Mesenchymal stem cell (in vitro differentiated cells and primary cell): ENCODE measurements at regions not wholly inside any gene's neighbourhood (a gene's known extent, or its start where the extent isn't known, plus 50 kb on each side); places are given as distances from the start of the nearest gene placed in this dataset.

Experiments used
- DNase-seq: peaks from one replicate; pipeline ENCODE4 v3.0.0-alpha.2; 2013
- H2AFZ ChIP-seq: one replicate; pipeline ENCODE4 v1.6.1; 2013; ENCODE audit warnings: low read depth, mild to moderate bottlenecking, control low read depth, inconsistent platforms, low read length, moderate library complexity
- H2AK5ac ChIP-seq: 2 replicates; pipeline ENCODE4 v1.6.1; 2013; ENCODE audit warnings: low read length, moderate library complexity, mild to moderate bottlenecking, inconsistent platforms; ENCODE audit not compliant: severe bottlenecking
- H2BK120ac ChIP-seq: one replicate; pipeline ENCODE4 v1.6.1; 2013; ENCODE audit warnings: low read depth, mild to moderate bottlenecking, inconsistent platforms, low read length, moderate library complexity
- H2BK12ac ChIP-seq, 2 experiments: one replicate each; pipeline ENCODE4 v1.6.1; 2013; ENCODE audit warnings: inconsistent platforms in 2 of 2, low read length in 2 of 2, mild to moderate bottlenecking in 2 of 2, moderate library complexity in 2 of 2, control low read depth in 1 of 2
- H2BK15ac ChIP-seq: one replicate; pipeline ENCODE4 v1.6.1; 2013; ENCODE audit warnings: mild to moderate bottlenecking, low read depth, inconsistent platforms; ENCODE audit not compliant: poor library complexity, severe bottlenecking
- H2BK5ac ChIP-seq: 2 replicates; pipeline ENCODE4 v1.6.1; 2013; ENCODE audit warnings: low read depth, mild to moderate bottlenecking, low read length, control low read depth, inconsistent platforms; ENCODE audit not compliant: poor library complexity, severe bottlenecking
- H3K14ac ChIP-seq, 2 experiments: one replicate each; pipeline ENCODE4 v1.6.1; 2013; ENCODE audit warnings: inconsistent platforms in 2 of 2, low read length in 2 of 2, control low read depth in 1 of 2, mild to moderate bottlenecking in 1 of 2, moderate library complexity in 1 of 2
- H3K18ac ChIP-seq, 2 experiments: one replicate each; pipeline ENCODE4 v1.6.1; 2013; ENCODE audit warnings: inconsistent platforms in 2 of 2, low read length in 2 of 2, control low read depth in 1 of 2, low read depth in 1 of 2, mild to moderate bottlenecking in 1 of 2
- H3K23ac ChIP-seq, 2 experiments: one replicate each; pipeline ENCODE4 v1.6.1; 2013; ENCODE audit warnings: inconsistent platforms in 2 of 2, low read length in 2 of 2, mild to moderate bottlenecking in 2 of 2, moderate library complexity in 2 of 2, control low read depth in 1 of 2
- H3K27ac ChIP-seq: 2 replicates; pipeline ENCODE4 v1.5.1; 2013; ENCODE audit warnings: mild to moderate bottlenecking, moderate library complexity, low read length, control low read depth, inconsistent platforms; ENCODE audit not compliant: poor library complexity, severe bottlenecking
- H3K27me3 ChIP-seq, 2 experiments: 2 replicates each; pipeline versions ENCODE4 v1.6.1 to v1.7.0; 2013; ENCODE audit warnings: low read length in 2 of 2, mild to moderate bottlenecking in 2 of 2, moderate library complexity in 2 of 2, control low read depth in 1 of 2, inconsistent platforms in 1 of 2; ENCODE audit not compliant: control insufficient read depth in 1 of 2, insufficient read depth in 1 of 2
- H3K36me3 ChIP-seq, 2 experiments: 2 replicates each; pipeline versions ENCODE4 v1.6.1 to v1.7.0; 2013; ENCODE audit warnings: low read length in 2 of 2, control low read depth in 1 of 2, inconsistent platforms in 1 of 2, low read depth in 1 of 2, mild to moderate bottlenecking in 1 of 2; ENCODE audit not compliant: insufficient read depth in 2 of 2, control insufficient read depth in 1 of 2
- H3K4ac ChIP-seq, 2 experiments: one replicate each; pipeline ENCODE4 v1.6.1; 2013; ENCODE audit warnings: inconsistent platforms in 2 of 2, low read length in 2 of 2, mild to moderate bottlenecking in 2 of 2, moderate library complexity in 2 of 2, control low read depth in 1 of 2, low read depth in 1 of 2
- H3K4me1 ChIP-seq: 2 replicates; pipeline ENCODE4 v1.6.1; 2013; ENCODE audit warnings: low read depth, low read length, control low read depth; ENCODE audit not compliant: control insufficient read depth, insufficient read depth
- H3K4me2 ChIP-seq: 2 replicates; pipeline ENCODE4 v1.6.1; 2013; ENCODE audit warnings: low read length, mild to moderate bottlenecking, inconsistent platforms; ENCODE audit not compliant: poor library complexity, severe bottlenecking
- H3K4me3 ChIP-seq, 2 experiments: 2 replicates each; pipeline versions ENCODE4 v1.5.1 to v1.7.0; 2013; ENCODE audit warnings: low read length in 2 of 2, mild to moderate bottlenecking in 2 of 2, control low read depth in 1 of 2, low read depth in 1 of 2; ENCODE audit not compliant: insufficient read depth in 1 of 2
- H3K79me1 ChIP-seq: replicated peaks from 2 replicates; pipeline ENCODE4 v1.6.1; 2013; ENCODE audit warnings: mild to moderate bottlenecking, control low read depth, low read length, inconsistent platforms; ENCODE audit not compliant: poor library complexity, severe bottlenecking
- H3K9ac ChIP-seq: 2 replicates; pipeline ENCODE4 v1.7.0; 2013; ENCODE audit warnings: mild to moderate bottlenecking, low read length, moderate library complexity
- H3K9me3 ChIP-seq: 2 replicates; pipeline ENCODE4 v1.7.0; 2013; ENCODE audit warnings: mild to moderate bottlenecking, low read length; ENCODE audit not compliant: control insufficient read depth
- H4K8ac ChIP-seq: one replicate; pipeline ENCODE4 v1.6.1; 2013; ENCODE audit warnings: inconsistent platforms, mild to moderate bottlenecking, low read length, moderate library complexity
- H4K91ac ChIP-seq: one replicate; pipeline ENCODE4 v1.6.1; 2013; ENCODE audit warnings: mild to moderate bottlenecking, low read length, inconsistent platforms
- WGBS: methylation state at CpG from one replicate; pipeline ENCODE4 v1.1.7; 2013; ENCODE audit warnings: mixed read lengths; 5-methylcytosine and 5-hydroxymethylcytosine counted together

GRCh38 chr11:92865352-92865751 is 104.1 kb upstream of the MTNR1B start:
- Histone ChIP-seq H3K23ac (no peak overlapping the region), H3K18ac (no peak overlapping the region)
- peak; percentile 6 for DNase-seq

GRCh38 chr11:92866679-92867282 is 102.7 kb upstream of the MTNR1B start:
- no peak overlapping the region for H3K14ac ChIP-seq
- H3K27me3 ChIP-seq: peaks cover 0 to 15% of the 10 kb centered on the region in 2 experiments
- DNase-seq: no peak
- H2AK5ac ChIP-seq: no peak overlapping the region
- H3K79me1 ChIP-seq: no peaks in the 10 kb centered on the region
- no peak overlapping the region for H3K23ac ChIP-seq
- no peak overlapping the region for H2BK5ac ChIP-seq
- WGBS: 95% methylated on average over 38 of the region's 38 CpGs
- peak overlapping the region; percentile 40 for H2BK15ac ChIP-seq
- no peak overlapping the region for H3K4me3 ChIP-seq
- H3K4me2 ChIP-seq: no peak overlapping the region
- H3K27ac ChIP-seq: no peak overlapping the region
- no peak overlapping the region for H4K91ac ChIP-seq
- no peak overlapping the region for H2AFZ ChIP-seq
- H3K4me1 ChIP-seq: peaks cover 2% of the 10 kb centered on the region
- H3K36me3 ChIP-seq: no peaks in the 10 kb centered on the region
- H2BK120ac ChIP-seq: no peak overlapping the region
- H3K9ac ChIP-seq: no peak overlapping the region
- no peak overlapping the region for H3K4ac ChIP-seq
- no peak overlapping the region for H4K8ac ChIP-seq
- no peak overlapping the region for H2BK12ac ChIP-seq
- H3K18ac ChIP-seq: no peak overlapping the region
- no peaks in the 10 kb centered on the region for H3K9me3 ChIP-seq

More at GRCh38 chr11:92865352-92865751, 104.1 kb upstream of the MTNR1B start:
- no peaks in the 10 kb centered on the region for H3K79me1 ChIP-seq
- H2AFZ ChIP-seq: no peak overlapping the region
- no peak overlapping the region for H2BK15ac ChIP-seq
- no peak overlapping the region for H2BK5ac ChIP-seq
- no peak overlapping the region for H4K91ac ChIP-seq
- H2AK5ac ChIP-seq: no peak overlapping the region
- H3K27me3 ChIP-seq: peaks cover 0 to 19% of the 10 kb centered on the region in 2 experiments
- H3K9ac ChIP-seq: no peak overlapping the region
- WGBS: 79% methylated on average over 2 of the region's 2 CpGs
- H3K4me3 ChIP-seq: no peak overlapping the region
- peaks cover 2% of the 10 kb centered on the region for H3K4me1 ChIP-seq
- no peak overlapping the region for H3K4ac ChIP-seq
- H3K4me2 ChIP-seq: no peak overlapping the region
- H3K9me3 ChIP-seq: no peaks in the 10 kb centered on the region
- no peaks in the 10 kb centered on the region for H3K36me3 ChIP-seq
- H2BK120ac ChIP-seq: no peak overlapping the region
- no peak overlapping the region for H3K27ac ChIP-seq
- H2BK12ac ChIP-seq: no peak overlapping the region
- no peak overlapping the region for H3K14ac ChIP-seq
- H4K8ac ChIP-seq: peak overlapping the region; percentile 9

GRCh38 chr11:92867913-92868619 is 101.4 kb upstream of the MTNR1B start:
- Histone ChIP-seq H3K27ac (no peak overlapping the region), H4K91ac (no peak overlapping the region), H3K4me3 (no peak overlapping the region), H3K4ac (no peak overlapping the region), H3K14ac (no peak overlapping the region), H2BK5ac (no peak overlapping the region), H2BK12ac (no peak overlapping the region), H2AFZ (no peak overlapping the region), H3K79me1 (no peaks in the 10 kb centered on the region), H3K9me3 (no peaks in the 10 kb centered on the region), H3K9ac (no peak overlapping the region), H2AK5ac (no peak overlapping the region), H2BK15ac (no peak overlapping the region), H3K4me1 (peaks cover 2% of the 10 kb centered on the region), H4K8ac (no peak overlapping the region), H3K18ac (no peak overlapping the region), H3K4me2 (no peak overlapping the region), H3K23ac (no peak overlapping the region), H3K27me3 (peaks cover 0 to 15% of the 10 kb centered on the region in 2 experiments), H2BK120ac (no peak overlapping the region), H3K36me3 (no peaks in the 10 kb centered on the region)
- DNase-seq: no peak
- WGBS: 68% methylated on average over 4 of the region's 9 CpGs

- WGBS: 81% methylated on average over 1 of the region's 1 CpG
- Histone ChIP-seq H2BK5ac (no peak overlapping the region), H3K9me3 (no peaks in the 10 kb centered on the region)
Observed at GRCh38 chr11:92869716-92870115, 99.7 kb upstream of the MTNR1B start.

More at GRCh38 chr11:92869716-92870115, 99.7 kb upstream of the MTNR1B start:
- Histone ChIP-seq H4K8ac (no peak overlapping the region), H3K36me3 (no peaks in the 10 kb centered on the region), H3K79me1 (no peaks in the 10 kb centered on the region), H2BK120ac (no peak overlapping the region), H3K4ac (no peak overlapping the region), H2AK5ac (no peak overlapping the region), H3K9ac (no peak overlapping the region), H4K91ac (no peak overlapping the region), H3K27me3 (peaks cover 0 to 17% of the 10 kb centered on the region in 2 experiments), H3K4me3 (no peak overlapping the region), H3K4me2 (no peak overlapping the region), H3K27ac (no peak overlapping the region), H3K18ac (no peak overlapping the region), H3K14ac (no peak overlapping the region), H2AFZ (no peak overlapping the region), H2BK12ac (no peak overlapping the region), H2BK15ac (no peak overlapping the region), H3K23ac (no peak overlapping the region), H3K4me1 (peaks cover 2% of the 10 kb centered on the region)
- no peak for DNase-seq
